Right lobe of liver (tissue), 6 donors: ENCODE measurements at regions not wholly inside any gene's neighbourhood (a gene's known extent, or its start where the extent isn't known, plus 50 kb on each side); places are given as distances from the start of the nearest gene placed in this dataset.

ENCODE experiments used
- ATAC-seq, 4 donors: fragments of 200-7000 bp; cut with Tn5 transposase; one replicate each; pipeline ENCODE4 v1.9.1; 2020; ENCODE audit warnings: mild to moderate bottlenecking in 4 of 4, moderate library complexity in 4 of 4
- DNase-seq, 3 donors: peaks; one replicate each; pipeline ENCODE4 v3.0.0-alpha.2; 2020
- H3K27ac ChIP-seq, 3 donors: fragments of 200-600 bp; one replicate each; pipeline ENCODE4 v1.8.0; 2022
- H3K27me3 ChIP-seq, 2 donors: fragments of 200-600 bp; one replicate each; pipeline ENCODE4 v1.8.0; 2022
- H3K36me3 ChIP-seq, 4 donors: fragments of 200-600 bp; sonication (generic) in 1 of 4; one replicate each; pipeline versions ENCODE4 v1.5.1 to v1.8.0; 2017 to 2022; ENCODE audit warnings: control low read depth in 1 of 4
- H3K4me1 ChIP-seq, 4 donors: fragments of 200-600 bp; sonication (generic) in 1 of 4; one replicate each; pipeline versions ENCODE4 v1.5.1 to v1.8.0; 2017 to 2022; ENCODE audit warnings: control low read depth in 1 of 4
- H3K4me3 ChIP-seq, 3 donors: fragments of 200-600 bp; one replicate each; pipeline ENCODE4 v1.8.0; 2022
- H3K9me3 ChIP-seq, 4 donors: fragments of 200-600 bp; sonication (generic) in 1 of 4; one replicate each; pipeline versions ENCODE4 v1.5.1 to v1.8.0; 2017 to 2022; ENCODE audit warnings: control low read depth in 1 of 4
- CTCF ChIP-seq, 4 donors: fragments of 200-600 bp in 3 of 4; fragments of 450-650 bp in 1 of 4; IDR thresholded peaks; one replicate each; pipeline versions ENCODE4 v1.5.1 to v1.8.0; 2016 to 2022; ENCODE audit warnings: antibody characterized with exemption in 4 of 4, mild to moderate bottlenecking in 2 of 4
- POLR2A ChIP-seq: fragments of 450-650 bp; IDR thresholded peaks from one replicate; pipeline ENCODE4 v1.6.1; 2017; ENCODE audit warnings: antibody characterized with exemption, mild to moderate bottlenecking
- WGBS: methylation state at CpG from one replicate; pipeline ENCODE4 v1.1.6; 2018; ENCODE audit warnings: low coverage, low lambda C conversion rate; ENCODE audit not compliant: insufficient coverage; ENCODE audit errors: missing lambda C conversion rate; 5-methylcytosine and 5-hydroxymethylcytosine counted together
- intact Hi-C, 2 donors: fragments of 100-400 bp; cut with DNase I; formaldehyde crosslinking; loops; one replicate each; pipeline versions ENCODE4 v1.11.2 to v1.14.1; 2022
- donor health status: DM: no; HTN: yes; CAD: no.
- donor health status: DM: no; HTN: no; CAD: no.
- donor health status: DM: no; HTN: no; CAD: no.
- donor health status: DM: no; HTN: yes; CAD: no.
- donor health status: DM: no; HTN: yes; CAD: no.

DNA sequence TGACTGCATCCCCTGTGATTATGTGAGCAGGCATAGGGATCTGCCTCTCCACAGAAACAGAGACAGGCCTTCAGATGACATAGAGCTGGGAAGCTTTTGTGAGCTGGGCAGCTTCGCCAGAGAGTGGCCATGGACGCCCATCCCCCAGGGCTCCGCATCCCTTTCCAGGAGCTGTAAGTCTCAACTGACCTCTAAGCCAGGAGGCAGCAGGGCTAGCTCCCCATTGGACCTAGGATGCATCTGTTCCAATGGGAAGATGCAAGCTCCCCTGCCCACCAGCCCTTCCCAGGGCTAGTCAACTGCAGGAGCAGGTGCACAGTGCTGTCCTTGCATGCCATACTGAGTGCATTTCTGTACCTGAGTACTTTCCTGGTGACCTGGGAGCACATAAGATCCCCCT lies 663.6 kb downstream of the RNF144B start:
- H3K4me1 ChIP-seq: no peaks in the 10 kb centered on the region
- TF ChIP-seq POLR2A (no peak), CTCF (IDR thresholded peaks at IDR 0.05) (no peak)
- no CpG with 5 or more reads among the region's 3 CpGs for WGBS

GRCh38 chr6:19052219-19052618 lies 665.1 kb downstream of the RNF144B start:
- Histone ChIP-seq H3K4me3 (no peak overlapping the region), H3K9me3 (no peaks in the 10 kb centered on the region), H3K27me3 (no peaks in the 10 kb centered on the region), H3K4me1 (no peaks in the 10 kb centered on the region), H3K36me3 (no peaks in the 10 kb centered on the region), H3K27ac (no peak overlapping the region)
- DNase-seq (no peak), ATAC-seq (no peak)
- intact Hi-C loops: no loop called here
- WGBS: 19% methylated on average over 1 of the region's 1 CpG
- no peak for TF ChIP-seq CTCF (IDR thresholded peaks at IDR 0.05)
- TF ChIP-seq POLR2A: no peak

More for the DNA sequence above, 663.6 kb downstream of the RNF144B start:
- H3K4me3 ChIP-seq: no peak overlapping the region
- ATAC-seq (no peak), DNase-seq (no peak)
- H3K9me3 ChIP-seq: no peaks in the 10 kb centered on the region
- intact Hi-C loops: no loop called here
- H3K27me3 ChIP-seq: no peaks in the 10 kb centered on the region
- no peaks in the 10 kb centered on the region for H3K36me3 ChIP-seq
- no peak overlapping the region for H3K27ac ChIP-seq

DNA sequence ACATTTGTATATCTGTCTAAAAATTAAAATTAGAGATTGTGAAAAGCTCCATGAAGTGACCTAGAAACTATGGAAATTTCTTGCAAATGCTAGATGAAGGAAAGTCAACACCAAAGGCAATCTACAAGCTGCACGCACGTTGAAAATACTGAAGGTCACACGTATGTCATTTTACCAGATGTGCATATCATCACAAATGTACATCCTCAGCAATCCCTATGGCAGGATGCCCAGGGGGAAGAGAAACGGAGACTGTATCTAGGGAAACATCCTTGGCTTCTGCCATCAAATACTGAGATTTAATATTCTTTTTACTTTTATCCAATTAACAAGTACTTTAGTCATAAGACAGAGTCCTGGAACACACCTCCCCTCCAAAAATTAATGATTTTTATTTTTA lies 672.0 kb downstream of the RNF144B start:
- Histone ChIP-seq H3K36me3 (no peaks in the 10 kb centered on the region), H3K9me3 (no peaks in the 10 kb centered on the region), H3K27me3 (no peaks in the 10 kb centered on the region), H3K4me1 (no peaks in the 10 kb centered on the region), H3K27ac (no peak overlapping the region), H3K4me3 (no peak overlapping the region)
- DNase-seq: no peak
- no peak for ATAC-seq
- intact Hi-C loops: no loop called here
- TF ChIP-seq CTCF (IDR thresholded peaks at IDR 0.05) (no peak), POLR2A (no peak)
- WGBS: 28% methylated on average over 4 of the region's 4 CpGs

DNA sequence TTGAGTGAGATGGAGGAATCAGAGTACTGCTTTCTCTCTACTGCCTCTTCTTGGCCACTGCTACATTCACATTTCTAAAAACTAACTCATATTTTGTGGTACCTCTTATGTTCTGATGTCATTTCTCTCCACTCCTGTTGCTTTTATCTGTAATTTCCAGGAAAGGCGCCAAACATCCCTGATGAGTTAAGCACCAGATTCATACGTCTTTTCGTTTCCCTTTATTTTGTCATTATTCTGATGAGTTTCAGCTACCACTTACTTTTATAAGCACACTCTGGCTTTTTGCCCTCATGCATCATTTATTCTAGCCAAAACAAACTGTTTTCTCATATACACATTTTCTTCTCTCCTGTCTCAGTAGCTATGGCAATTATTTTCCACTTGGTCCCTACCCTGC lies 680.0 kb downstream of the RNF144B start:
- Histone ChIP-seq H3K27me3 (no peaks in the 10 kb centered on the region), H3K4me1 (no peaks in the 10 kb centered on the region), H3K27ac (no peak overlapping the region), H3K36me3 (no peaks in the 10 kb centered on the region), H3K4me3 (no peak overlapping the region), H3K9me3 (no peaks in the 10 kb centered on the region)
- 62% methylated on average over 3 of the region's 3 CpGs for WGBS
- TF ChIP-seq POLR2A (no peak), CTCF (IDR thresholded peaks at IDR 0.05) (no peak)
- intact Hi-C loops: no loop called here
- no peak for DNase-seq
- no peak for ATAC-seq

DNA sequence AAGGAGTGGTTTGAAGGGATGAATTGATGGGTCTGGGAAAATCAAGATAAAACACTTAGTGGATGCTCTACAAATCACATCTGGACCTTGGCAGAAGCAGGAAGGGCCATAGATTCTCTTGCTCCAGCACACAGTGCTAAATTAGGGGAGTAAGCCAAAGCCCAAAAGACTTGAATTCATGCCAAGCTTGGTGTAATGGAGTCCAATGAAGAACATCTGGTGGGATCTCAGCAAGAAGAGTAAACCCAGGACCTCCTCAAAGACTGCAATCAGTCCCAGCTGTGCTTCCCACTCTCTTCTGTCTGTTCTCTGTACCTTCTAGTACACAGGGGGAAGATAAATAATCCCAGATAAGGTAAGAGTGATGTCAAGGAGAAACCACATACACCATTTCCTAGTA lies 683.4 kb downstream of the RNF144B start:
- H3K4me3 ChIP-seq: no peak overlapping the region
- no peaks in the 10 kb centered on the region for H3K27me3 ChIP-seq
- ATAC-seq (no peak), DNase-seq (no peak)
- no peak overlapping the region for H3K27ac ChIP-seq
- H3K4me1 ChIP-seq: no peaks in the 10 kb centered on the region
- no peaks in the 10 kb centered on the region for H3K9me3 ChIP-seq
- intact Hi-C loops: no loop called here
- H3K36me3 ChIP-seq: no peaks in the 10 kb centered on the region
- TF ChIP-seq POLR2A (no peak), CTCF (IDR thresholded peaks at IDR 0.05) (no peak)
